GM13976 (cell line): ENCODE measurements at regions not wholly inside any gene's neighbourhood (a gene's known extent, or its start where the extent isn't known, plus 50 kb on each side); places are given as distances from the start of the nearest gene placed in this dataset.

Experiments used
- DNase-seq: peaks from one replicate; pipeline ENCODE4 v3.0.0; 2012; ENCODE audit warnings: low spot score
- in situ Hi-C: fragments of 300-500 bp; cut with MboI; formaldehyde crosslinking; loops from one replicate; pipeline ENCODE4 v1.12.0; 2022; ENCODE audit warnings: low sequenced_read_pairs, mixed read lengths, inconsistent platforms; ENCODE audit not compliant: unreplicated experiment
- TF ChIP-seq, protein P1 (sequence below): IDR thresholded peaks from 2 replicates; pipeline ENCODE4 v1.5.1; 2012; ENCODE audit warnings: borderline replicate concordance, mild to moderate bottlenecking; ENCODE audit not compliant: insufficient read depth; ENCODE audit errors: extremely low read depth, missing control alignments, control extremely low read depth

DNA sequence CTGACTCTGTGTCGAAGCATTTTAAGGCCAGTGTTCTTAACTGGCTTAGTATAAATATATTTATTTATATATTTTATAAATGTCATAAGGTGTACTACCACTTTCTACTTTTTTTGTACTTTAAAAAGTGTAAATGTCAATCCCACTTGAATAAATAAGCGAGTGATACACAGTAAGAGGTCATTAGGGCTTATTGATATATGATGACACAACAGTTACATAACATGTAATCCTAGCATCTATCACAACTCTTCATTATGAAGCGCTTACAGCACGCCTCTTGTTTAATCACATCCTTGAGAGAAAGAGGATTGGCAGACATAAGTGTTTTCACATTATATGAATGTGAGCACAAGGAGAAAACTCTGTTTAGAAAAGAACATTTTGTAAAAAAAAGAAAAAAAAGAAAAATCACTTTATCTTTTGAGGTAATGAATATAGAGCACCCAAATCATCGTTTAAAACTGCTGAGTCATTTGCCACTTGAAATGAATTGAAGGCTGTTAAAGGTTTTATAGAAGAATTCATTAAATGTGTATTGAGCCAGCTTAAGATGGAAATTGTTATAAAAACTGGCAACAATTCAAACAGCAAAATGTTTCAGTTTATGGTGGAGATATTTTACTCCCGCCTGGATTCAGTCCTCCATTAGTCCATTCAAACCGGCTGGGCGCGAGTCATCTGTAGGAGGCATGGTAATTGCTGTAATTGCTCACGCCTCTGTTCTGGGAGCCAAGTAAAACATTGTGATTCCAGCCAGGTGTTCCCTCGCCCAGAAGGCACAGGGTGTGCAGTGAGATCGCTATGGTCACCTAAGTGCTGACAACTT lies 627.3 kb upstream of the KIRREL3 start:
- in situ Hi-C loops = no loop called here
- TF ChIP-seq, protein P1, sequence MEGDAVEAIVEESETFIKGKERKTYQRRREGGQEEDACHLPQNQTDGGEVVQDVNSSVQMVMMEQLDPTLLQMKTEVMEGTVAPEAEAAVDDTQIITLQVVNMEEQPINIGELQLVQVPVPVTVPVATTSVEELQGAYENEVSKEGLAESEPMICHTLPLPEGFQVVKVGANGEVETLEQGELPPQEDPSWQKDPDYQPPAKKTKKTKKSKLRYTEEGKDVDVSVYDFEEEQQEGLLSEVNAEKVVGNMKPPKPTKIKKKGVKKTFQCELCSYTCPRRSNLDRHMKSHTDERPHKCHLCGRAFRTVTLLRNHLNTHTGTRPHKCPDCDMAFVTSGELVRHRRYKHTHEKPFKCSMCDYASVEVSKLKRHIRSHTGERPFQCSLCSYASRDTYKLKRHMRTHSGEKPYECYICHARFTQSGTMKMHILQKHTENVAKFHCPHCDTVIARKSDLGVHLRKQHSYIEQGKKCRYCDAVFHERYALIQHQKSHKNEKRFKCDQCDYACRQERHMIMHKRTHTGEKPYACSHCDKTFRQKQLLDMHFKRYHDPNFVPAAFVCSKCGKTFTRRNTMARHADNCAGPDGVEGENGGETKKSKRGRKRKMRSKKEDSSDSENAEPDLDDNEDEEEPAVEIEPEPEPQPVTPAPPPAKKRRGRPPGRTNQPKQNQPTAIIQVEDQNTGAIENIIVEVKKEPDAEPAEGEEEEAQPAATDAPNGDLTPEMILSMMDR = no peak
- no peak for DNase-seq

DNA sequence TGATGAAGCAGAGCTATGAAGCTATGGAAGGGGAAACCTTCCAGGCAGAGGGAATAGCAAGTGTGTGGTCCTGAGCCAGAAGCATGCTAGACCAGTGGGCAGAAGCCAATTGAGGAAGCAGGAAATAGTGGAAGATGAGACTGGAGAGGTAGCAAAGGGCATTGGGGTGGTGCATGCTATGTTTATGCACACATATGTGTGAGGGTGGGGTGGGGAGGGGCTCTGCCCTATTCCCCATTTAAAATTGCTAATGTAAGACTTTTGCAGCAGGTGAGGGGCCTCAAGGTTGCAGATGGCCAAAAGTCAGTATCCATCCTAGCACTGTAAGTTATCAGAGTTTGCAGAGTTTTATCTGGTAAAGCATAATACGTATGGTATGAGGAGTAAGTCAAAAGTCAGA lies 626.6 kb upstream of the KIRREL3 start:
- in situ Hi-C loops = no loop called here
- no peak for DNase-seq

DNA sequence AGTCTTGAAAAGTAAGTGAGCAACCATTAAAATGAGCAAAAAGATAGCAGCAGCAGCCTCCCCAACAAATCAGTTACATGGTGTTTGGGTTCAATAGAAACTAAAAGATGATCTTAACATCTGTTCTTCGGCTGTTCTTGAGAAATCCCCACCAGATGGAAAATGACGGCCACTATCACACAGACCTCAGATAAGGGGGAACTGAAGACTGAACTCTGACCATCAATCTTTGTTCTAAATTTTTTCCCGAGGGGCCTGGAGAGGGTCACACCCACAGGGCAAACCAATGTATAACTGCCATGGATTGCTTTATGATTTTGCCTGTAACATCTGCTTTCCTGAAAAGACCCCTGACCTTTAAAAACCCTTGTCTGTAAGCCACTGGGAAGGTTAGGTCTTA lies 624.8 kb upstream of the KIRREL3 start:
- DNase-seq = no peak
- in situ Hi-C loops = no loop called here
- TF ChIP-seq, protein P1 = no peak

More for the DNA sequence above, 626.6 kb upstream of the KIRREL3 start:
- TF ChIP-seq, protein P1 = no peak

DNA sequence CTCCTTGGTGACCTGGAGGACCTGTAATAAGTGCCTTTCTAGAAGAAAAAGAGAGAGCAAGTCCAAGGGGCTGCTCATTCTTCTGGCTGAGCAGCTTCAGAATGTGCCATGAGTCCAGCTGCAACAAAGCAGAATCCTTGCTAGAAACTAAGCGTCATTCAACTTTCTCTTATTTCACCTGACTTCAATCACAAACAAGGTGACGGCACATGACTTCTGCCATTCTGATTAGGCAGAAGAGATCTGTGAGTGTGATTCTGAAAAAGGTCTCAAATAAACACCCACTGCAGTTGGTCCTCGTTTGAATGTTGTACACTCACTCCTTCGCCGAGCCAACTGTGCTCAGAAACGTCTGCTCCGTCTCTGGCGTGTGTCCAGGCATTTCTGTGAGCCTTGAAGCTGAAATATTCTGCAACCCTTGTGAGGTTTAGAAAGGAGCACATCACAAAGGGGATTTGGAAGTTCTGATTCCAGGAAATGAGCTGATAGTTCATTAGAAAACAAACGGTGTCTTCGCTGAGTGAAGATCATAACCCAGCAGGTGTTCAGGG lies 623.8 kb upstream of the KIRREL3 start:
- TF ChIP-seq, protein P1 = no peak
- in situ Hi-C loops = no loop called here
- no peak for DNase-seq

DNA sequence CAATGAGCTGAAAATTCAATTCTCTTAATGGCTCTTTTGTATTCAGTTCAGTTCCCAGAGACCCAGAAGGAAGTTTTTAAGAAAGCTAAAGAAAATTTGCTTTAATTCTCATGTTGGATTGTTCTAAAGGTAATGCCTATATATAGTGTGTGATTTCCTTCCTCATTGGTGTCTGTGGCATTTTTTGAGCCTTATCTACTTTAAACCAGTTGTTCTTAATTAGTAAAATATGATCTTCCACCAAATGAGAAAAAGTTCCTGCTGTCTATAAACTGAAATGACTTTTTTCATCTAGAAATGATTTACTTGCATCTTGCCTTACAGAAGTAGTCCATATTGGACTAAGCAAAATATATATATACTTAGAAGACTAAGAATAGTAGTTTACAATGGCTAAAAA lies 622.1 kb upstream of the KIRREL3 start:
- DNase-seq = no peak

DNA sequence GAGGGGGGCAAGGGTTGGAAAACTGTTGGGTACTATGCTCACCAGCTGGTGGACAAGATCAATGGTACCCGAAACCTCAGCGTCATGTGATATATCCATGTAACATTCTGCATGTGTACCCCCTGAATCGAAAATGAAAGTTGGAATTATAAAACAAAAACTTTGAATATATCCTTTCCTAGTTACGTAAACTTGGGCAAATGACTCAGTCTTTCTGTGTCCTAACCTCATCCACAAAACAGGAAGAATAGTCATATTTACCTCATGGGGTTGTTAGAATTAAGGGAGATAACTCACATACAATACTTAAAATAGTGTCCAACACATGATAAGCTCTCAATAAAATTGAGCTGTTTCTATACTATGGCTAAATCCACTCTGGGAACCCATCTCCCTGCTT lies 620.1 kb upstream of the KIRREL3 start:
- no peak for DNase-seq
- TF ChIP-seq, protein P1 = no peak
- in situ Hi-C loops = no loop called here

More for the DNA sequence above, 622.1 kb upstream of the KIRREL3 start:
- TF ChIP-seq, protein P1 = no peak
- in situ Hi-C loops = no loop called here

DNA sequence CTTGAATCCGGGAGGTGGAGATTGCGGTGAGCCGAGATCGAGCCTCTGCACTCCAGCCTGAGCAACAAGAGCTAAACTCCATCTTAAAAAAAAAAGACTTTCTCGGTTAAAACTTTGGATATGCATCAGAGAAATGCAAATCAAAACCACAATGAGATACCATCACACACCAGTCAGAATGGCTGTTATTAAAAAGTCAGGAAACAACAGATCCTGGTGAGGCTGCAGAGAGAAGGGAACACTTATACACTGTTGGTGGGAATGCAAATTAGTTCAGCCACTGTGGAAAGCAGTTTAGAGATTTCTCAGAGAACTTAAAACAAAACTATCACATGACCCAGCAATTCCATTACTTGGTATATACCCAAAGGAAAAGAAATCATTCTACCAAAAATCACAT lies 619.4 kb upstream of the KIRREL3 start:
- in situ Hi-C loops = no loop called here
- TF ChIP-seq, protein P1 = no peak
- DNase-seq = no peak
